Fibroblast of the aortic adventitia (primary cell): ENCODE measurements at regions not wholly inside any gene's neighbourhood (a gene's known extent, or its start where the extent isn't known, plus 50 kb on each side); places are given as distances from the start of the nearest gene placed in this dataset.
"Not testable (repeated sequence)": the region's sequence is repeated elsewhere in the genome, so short reads cannot be mapped to it uniquely, and the experiment has no call there.

Experiments used
- DNase-seq: peaks from one replicate; pipeline ENCODE4 v3.0.0-alpha.2; 2010; ENCODE audit warnings: low read depth
- H3K4me3 ChIP-seq: 2 replicates; pipeline ENCODE4 v1.5.1; 2011; ENCODE audit warnings: low read depth, mild to moderate bottlenecking, control low read depth, low read length, moderate library complexity
- CTCF ChIP-seq: IDR thresholded peaks from 2 replicates; pipeline ENCODE4 v1.5.1; 2011; ENCODE audit warnings: mild to moderate bottlenecking, low read length, control low read depth, inconsistent platforms; ENCODE audit not compliant: insufficient read depth

GRCh38 chr18:70558371-70558770 is 269.5 kb downstream of the SOCS6 start:
- no peak overlapping the region for H3K4me3 ChIP-seq
- TF ChIP-seq CTCF, result no peak
- DNase-seq, result no peak

GRCh38 chr18:70554854-70555445 is 266.1 kb downstream of the SOCS6 start:
- no peak overlapping the region for H3K4me3 ChIP-seq
- TF ChIP-seq CTCF, result no peak

GRCh38 chr18:70553936-70554260 is 265.1 kb downstream of the SOCS6 start:
- TF ChIP-seq CTCF, result no peak
- DNase-seq, result no peak
- H3K4me3 ChIP-seq, result no peak overlapping the region

More at GRCh38 chr18:70554854-70555445, 266.1 kb downstream of the SOCS6 start:
- no peak for DNase-seq

- TF ChIP-seq CTCF, result no peak
- H3K4me3 ChIP-seq, result no peak overlapping the region
- DNase-seq, result no peak
Measured at GRCh38 chr18:70553245-70553935, 264.5 kb downstream of the SOCS6 start.

GRCh38 chr18:70536370-70537062 is 247.7 kb downstream of the SOCS6 start:
- no peak for DNase-seq
- no peak overlapping the region for H3K4me3 ChIP-seq
- no peak for TF ChIP-seq CTCF

- no peak for TF ChIP-seq CTCF
- H3K4me3 ChIP-seq, result no peak overlapping the region
- no peak for DNase-seq
Measured at GRCh38 chr18:70535041-70535440, 246.2 kb downstream of the SOCS6 start.

GRCh38 chr18:70525322-70525721 is 236.5 kb downstream of the SOCS6 start:
- not testable (repeated sequence) for DNase-seq

More at GRCh38 chr18:70525322-70525721, 236.5 kb downstream of the SOCS6 start:
- H3K4me3 ChIP-seq, result not testable (repeated sequence)
